Endodermal cell (in vitro differentiated cells): ENCODE measurements at regions not wholly inside any gene's neighbourhood (a gene's known extent, or its start where the extent isn't known, plus 50 kb on each side); places are given as distances from the start of the nearest gene placed in this dataset.

Experiments used
- DNase-seq: peaks from one replicate; pipeline ENCODE4 v3.0.0-alpha.2; 2017
- H3K27ac ChIP-seq: 2 replicates; pipeline ENCODE4 v1.5.1; 2013; ENCODE audit warnings: mild to moderate bottlenecking, low read depth, low read length, moderate library complexity
- H3K27me3 ChIP-seq: 2 replicates; pipeline ENCODE4 v1.6.1; 2013; ENCODE audit warnings: mild to moderate bottlenecking, low read length, moderate library complexity; ENCODE audit not compliant: insufficient read depth, control insufficient read depth, poor library complexity, severe bottlenecking
- H3K36me3 ChIP-seq: 2 replicates; pipeline ENCODE4 v1.7.0; 2013; ENCODE audit warnings: mild to moderate bottlenecking, low read length, moderate library complexity; ENCODE audit not compliant: control insufficient read depth, insufficient read depth
- H3K4me1 ChIP-seq: one replicate; pipeline ENCODE4 v1.7.0; 2013; ENCODE audit warnings: low read length; ENCODE audit not compliant: control insufficient read depth, insufficient read depth
- H3K4me3 ChIP-seq: 2 replicates; pipeline ENCODE4 v1.5.1; 2013; ENCODE audit warnings: mild to moderate bottlenecking, low read length, moderate library complexity
- H3K9ac ChIP-seq: 2 replicates; pipeline ENCODE4 v1.6.1; 2013; ENCODE audit warnings: mild to moderate bottlenecking, low read length, moderate library complexity; ENCODE audit not compliant: poor library complexity, severe bottlenecking; ENCODE audit errors: extremely low read depth
- H3K9me3 ChIP-seq: 2 replicates; pipeline ENCODE4 v1.6.1; 2013; ENCODE audit warnings: mild to moderate bottlenecking, low read length, moderate library complexity; ENCODE audit not compliant: control insufficient read depth
- H3K27ac Mint-ChIP-seq: 2 replicates; pipeline ENCODE4 v1.8.0; 2020; ENCODE audit warnings: mixed read lengths
- H3K27me3 Mint-ChIP-seq: 2 replicates; pipeline ENCODE4 v1.8.0; 2021; ENCODE audit warnings: mild to moderate bottlenecking, mixed read lengths; ENCODE audit not compliant: insufficient read depth
- H3K36me3 Mint-ChIP-seq: 2 replicates; pipeline ENCODE4 v1.8.0; 2020; ENCODE audit warnings: low read depth, mixed read lengths
- H3K4me1 Mint-ChIP-seq: 2 replicates; pipeline ENCODE4 v1.8.0; 2020; ENCODE audit warnings: mixed read lengths
- H3K4me3 Mint-ChIP-seq: 2 replicates; pipeline ENCODE4 v1.8.0; 2020; ENCODE audit warnings: mild to moderate bottlenecking, moderate library complexity, mixed read lengths
- H3K9me3 Mint-ChIP-seq: 2 replicates; pipeline ENCODE4 v1.8.0; 2020; ENCODE audit warnings: mild to moderate bottlenecking, mixed read lengths
- CTCF ChIP-seq: fragments of 200-600 bp; sonication (generic); conservative IDR thresholded peaks from 2 replicates; pipeline ENCODE4 v1.5.0; 2021; ENCODE audit warnings: antibody characterized with exemption, mild to moderate bottlenecking
- WGBS, 2 experiments: methylation state at CpG; one replicate each; pipeline versions ENCODE4 v1.1.5 to v1.1.7; 2013; ENCODE audit warnings: missing lambda C conversion rate in 2 of 2, mixed read lengths in 1 of 2; ENCODE audit not compliant: insufficient coverage in 1 of 2, insufficient read length in 1 of 2; 5-methylcytosine and 5-hydroxymethylcytosine counted together

DNA sequence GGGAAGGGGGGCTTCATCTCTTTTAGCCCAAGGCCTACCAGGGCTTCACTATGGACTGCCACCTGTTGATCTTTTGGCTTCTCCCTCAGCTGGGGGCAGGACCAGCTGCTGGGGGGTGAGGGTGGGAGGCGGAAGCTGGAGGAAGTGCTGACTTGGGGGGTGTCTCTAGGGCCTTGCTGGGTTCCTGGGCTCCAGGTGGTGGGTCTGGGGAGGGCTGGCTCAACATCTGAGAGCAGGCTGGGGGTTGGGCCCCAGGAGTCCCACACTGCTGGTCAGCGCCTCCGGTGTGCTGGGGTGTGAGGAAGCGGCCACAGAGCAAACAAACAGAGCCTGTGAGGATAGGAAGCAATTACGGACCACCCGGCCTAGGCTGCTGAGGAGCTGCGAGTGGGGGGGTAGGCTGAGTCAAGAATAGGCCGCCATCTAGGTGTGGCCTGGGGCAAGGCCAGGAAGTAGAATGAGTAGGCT lies 85.7 kb downstream of the EFNB1 start:
- Mint-ChIP-seq H3K27me3 (no peaks in the 10 kb centered on the region), H3K36me3 (no peaks in the 10 kb centered on the region), H3K4me3 (no peak overlapping the region), H3K4me1 (peaks cover 23% of the 10 kb centered on the region), H3K27ac (peak overlapping the region; percentile 64), H3K9me3 (peaks cover 53% of the 10 kb centered on the region)
- no peak overlapping the region for H3K9ac ChIP-seq
- peak; percentile 75 for DNase-seq
- peaks cover 4% of the 10 kb centered on the region for H3K4me1 ChIP-seq
- 30% methylated on average over 2 to 8 of the region's 8 CpGs for WGBS, 2 experiments
- peak; percentile 49 for TF ChIP-seq CTCF
- no peaks in the 10 kb centered on the region for H3K27me3 ChIP-seq
- H3K36me3 ChIP-seq: no peaks in the 10 kb centered on the region
- H3K4me3 ChIP-seq: no peak overlapping the region
- H3K9me3 ChIP-seq: no peaks in the 10 kb centered on the region
- H3K27ac ChIP-seq: no peak overlapping the region

DNA sequence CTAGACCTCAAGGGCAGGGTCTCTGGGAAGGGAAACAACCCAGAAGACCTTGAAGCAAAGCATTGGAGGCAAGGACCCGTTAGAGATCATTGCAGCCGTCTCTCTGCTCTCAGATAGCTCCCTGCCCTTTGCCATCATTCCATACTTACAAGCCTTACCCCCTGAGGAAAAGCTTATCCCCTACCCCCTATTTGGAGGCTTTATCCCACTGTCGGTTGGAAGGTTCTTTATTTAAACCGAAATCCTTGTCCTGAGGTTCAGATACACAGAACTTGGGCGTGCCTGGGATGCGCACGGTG lies 84.4 kb downstream of the EFNB1 start:
- Mint-ChIP-seq H3K9me3 (peaks cover 47% of the 10 kb centered on the region), H3K4me1 (peaks cover 23% of the 10 kb centered on the region), H3K4me3 (peak overlapping the region; percentile 40), H3K27me3 (no peaks in the 10 kb centered on the region), H3K27ac (peak overlapping the region; percentile 48), H3K36me3 (no peaks in the 10 kb centered on the region)
- 60 to 66% methylated on average over 3 to 7 of the region's 7 CpGs for WGBS, 2 experiments
- no peak for DNase-seq
- no peak for TF ChIP-seq CTCF
- Histone ChIP-seq H3K4me3 (no peak overlapping the region), H3K4me1 (peaks cover 3% of the 10 kb centered on the region), H3K36me3 (no peaks in the 10 kb centered on the region), H3K9ac (no peak overlapping the region), H3K9me3 (no peaks in the 10 kb centered on the region), H3K27me3 (no peaks in the 10 kb centered on the region), H3K27ac (no peak overlapping the region)

- 14% methylated on average over 26 of the region's 26 CpGs; no CpG with 5 or more reads in 1 of the 2 experiments for WGBS, 2 experiments
- Histone ChIP-seq H3K4me1 (no peaks in the 10 kb centered on the region), H3K27me3 (no peaks in the 10 kb centered on the region), H3K9ac (no peak overlapping the region), H3K9me3 (no peaks in the 10 kb centered on the region), H3K36me3 (no peaks in the 10 kb centered on the region), H3K27ac (peak overlapping the region; percentile 83), H3K4me3 (no peak overlapping the region)
- no peak for TF ChIP-seq CTCF
- Mint-ChIP-seq H3K9me3 (peaks cover 49% of the 10 kb centered on the region), H3K4me1 (peaks cover 19% of the 10 kb centered on the region), H3K27ac (no peak overlapping the region), H3K4me3 (peak overlapping the region; percentile 40), H3K27me3 (no peaks in the 10 kb centered on the region), H3K36me3 (no peaks in the 10 kb centered on the region)
- peak; percentile 66 for DNase-seq
Measured at GRCh38 chrX:68912113-68912512, 83.3 kb downstream of the EFNB1 start.
